ENCODE measurements at regions not wholly inside any gene's neighbourhood (a gene's known extent, or its start where the extent isn't known, plus 50 kb on each side); places are given as distances from the start of the nearest gene placed in this dataset.

GRCh38 chr4:136457004-136457403, 1075.3 kb downstream of the PCDH18 start:
- TF ChIP-seq CTCF (conservative IDR thresholded peaks at IDR 0.05 in 1 of 2, IDR thresholded peaks at IDR 0.05 in 1 of 2; ENCODE audit: low read depth in 1 of 2, low read length in 2 of 2) (no peak), EZH2 (IDR thresholded peaks at IDR 0.05; ENCODE audit: low read length, missing control alignments) (no peak)

Measured in fibroblast of lung (primary cell).